ENCODE measurements at regions not wholly inside any gene's neighbourhood (a gene's known extent, or its start where the extent isn't known, plus 50 kb on each side); places are given as distances from the start of the nearest gene placed in this dataset.
"Not testable (repeated sequence)": the region's sequence is repeated elsewhere in the genome, so short reads cannot be mapped to it uniquely, and the experiment has no call there.

DNA sequence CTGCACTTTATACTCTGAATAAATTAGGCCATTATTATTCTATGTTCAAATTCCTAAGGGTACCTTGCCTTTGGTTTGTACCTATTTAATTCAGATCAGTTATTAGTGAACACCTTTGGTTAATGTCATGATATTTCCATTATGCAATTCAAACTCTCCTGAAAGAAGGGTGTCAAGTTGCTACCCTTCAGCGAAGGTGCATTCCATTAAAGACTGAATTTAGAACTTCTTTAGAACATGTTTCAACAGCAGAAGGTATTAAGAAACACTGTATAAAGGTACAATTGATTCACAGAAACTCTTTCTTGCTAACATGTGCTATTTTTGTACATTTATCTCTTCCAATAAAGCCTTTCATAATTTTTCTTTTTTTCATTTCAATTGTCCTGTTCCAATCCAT lies 1545.4 kb upstream of the PCDH10 start:
- FAIRE-seq, result no peak

DNA sequence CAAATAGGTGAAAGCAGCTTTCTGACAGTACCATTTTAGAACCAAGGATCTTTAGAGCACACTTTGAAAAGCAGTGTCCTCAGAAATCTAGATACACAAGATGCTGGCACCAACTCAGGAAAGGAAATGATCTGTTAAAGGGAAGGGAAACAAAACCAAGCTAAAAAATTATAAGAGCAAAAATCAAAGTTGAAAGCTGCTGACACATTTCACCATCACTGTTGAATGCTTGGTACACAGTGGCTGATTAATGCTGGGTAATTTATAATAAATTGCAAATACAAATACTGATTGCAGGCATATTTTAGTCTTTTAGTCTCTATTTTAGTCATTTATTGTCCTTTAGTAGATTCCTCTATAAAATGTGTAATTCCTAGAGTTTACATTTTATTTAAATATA lies 1540.1 kb upstream of the PCDH10 start:
- no peak for FAIRE-seq

DNA sequence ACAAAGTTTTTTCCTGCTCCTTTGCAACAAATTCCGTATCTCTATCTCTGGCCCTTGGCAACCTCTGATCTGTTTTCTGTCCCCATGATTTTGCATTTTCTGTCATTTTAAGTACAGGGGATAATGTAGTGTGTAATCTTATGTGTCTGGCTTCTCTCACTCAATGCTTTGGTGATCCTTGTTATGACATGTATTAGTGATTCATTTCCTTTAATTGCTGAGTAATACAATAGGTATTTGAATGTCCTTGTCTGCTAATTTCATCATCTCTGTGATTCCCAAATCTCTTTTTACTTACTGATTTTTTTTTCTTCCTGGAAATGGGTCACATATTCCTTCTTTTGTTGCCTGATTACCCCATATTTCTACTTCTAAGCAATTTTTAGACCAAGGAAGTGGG lies 1538.6 kb upstream of the PCDH10 start:
- FAIRE-seq, result not testable (repeated sequence)

DNA sequence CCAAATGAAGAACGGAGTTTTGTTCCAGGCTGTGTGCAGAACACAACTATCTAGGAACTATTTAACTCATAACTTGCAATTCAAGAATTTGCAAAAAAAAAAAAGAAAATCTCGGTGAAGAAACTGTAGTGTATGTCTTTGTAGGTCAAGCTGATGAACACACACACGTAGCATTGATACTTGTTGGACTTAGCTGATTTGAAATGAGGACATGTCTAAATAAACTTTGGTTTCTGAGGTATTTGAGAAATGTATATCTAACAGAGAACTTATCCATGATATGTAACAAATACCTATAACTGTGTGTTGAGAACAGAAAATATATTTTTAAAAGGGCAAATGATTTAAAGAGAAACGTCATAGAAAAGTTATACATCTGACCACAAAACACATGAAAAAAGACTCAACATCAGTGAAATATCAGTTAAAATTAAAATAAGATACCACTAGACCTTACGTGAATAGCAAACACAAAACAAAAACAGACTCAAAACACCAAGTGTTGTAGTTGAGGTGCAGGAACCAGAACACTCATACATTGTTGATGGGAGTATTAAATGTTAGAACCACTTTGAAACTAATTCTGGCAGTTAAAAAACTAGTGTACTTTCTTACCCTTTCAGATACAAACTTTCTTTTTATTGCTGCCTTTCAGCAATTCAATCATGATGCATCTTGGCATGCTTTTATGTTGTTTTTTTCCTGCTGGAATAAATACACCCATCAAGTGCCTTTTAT lies 1535.8 kb upstream of the PCDH10 start:
- FAIRE-seq, result no peak

DNA sequence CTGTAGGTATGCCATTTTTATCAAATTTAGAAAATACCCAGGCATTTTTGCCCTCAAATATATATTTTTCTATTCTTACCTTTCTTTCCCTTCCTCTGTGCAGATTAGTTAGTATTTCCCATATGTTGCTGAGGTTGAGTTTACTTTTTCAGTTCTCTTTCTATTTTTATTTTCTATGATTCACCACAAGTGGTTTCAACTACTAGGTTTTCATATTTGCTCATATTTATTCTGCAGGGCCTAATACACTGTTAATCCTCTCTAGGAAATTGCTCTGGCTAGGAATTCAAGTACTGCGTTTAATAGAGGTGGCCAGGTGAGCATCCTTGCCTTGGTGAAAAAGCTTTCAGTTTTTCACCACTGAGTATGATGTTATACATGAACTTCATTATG lies 1535.3 kb upstream of the PCDH10 start:
- FAIRE-seq, result no peak

DNA sequence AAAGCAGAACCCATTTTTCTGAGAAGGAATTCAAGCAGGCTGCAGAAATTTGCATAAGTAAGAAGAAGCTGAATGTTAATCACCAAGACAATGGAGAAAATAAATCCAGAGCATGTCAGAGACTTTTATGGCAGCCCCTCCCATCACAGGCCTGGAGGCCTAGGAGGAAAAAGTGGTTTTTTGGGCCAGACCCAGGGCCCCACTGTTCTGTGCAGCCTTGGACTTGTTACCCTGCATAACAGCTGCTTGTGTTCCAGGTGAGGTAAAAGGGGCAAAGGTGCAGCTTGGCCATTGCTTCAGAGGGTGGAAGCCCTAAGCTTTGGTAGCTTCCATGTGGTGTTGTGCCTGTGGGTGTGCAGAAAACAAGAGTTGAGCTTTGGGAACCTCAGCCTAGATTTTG lies 1516.2 kb upstream of the PCDH10 start:
- no peak for FAIRE-seq

DNA sequence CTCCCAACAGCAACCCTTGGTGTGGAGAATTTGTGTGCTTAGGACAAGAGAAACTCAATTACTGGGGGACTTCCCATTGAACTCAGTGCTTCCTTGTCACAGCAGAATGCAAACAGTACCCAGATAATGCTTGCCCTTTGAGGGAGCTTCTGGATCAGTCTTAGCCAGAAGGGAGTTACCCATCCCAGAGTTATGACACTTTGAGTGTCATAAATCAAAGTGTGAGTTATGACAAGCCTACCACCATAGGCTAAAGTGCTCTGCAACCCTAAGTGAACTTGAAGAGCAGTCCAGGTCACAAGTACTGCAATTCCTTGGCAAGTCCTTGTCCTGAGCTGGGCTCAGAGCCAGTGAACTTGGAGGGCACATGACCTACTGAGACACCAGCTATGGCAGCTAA lies 1513.9 kb upstream of the PCDH10 start:
- no peak for FAIRE-seq

DNA sequence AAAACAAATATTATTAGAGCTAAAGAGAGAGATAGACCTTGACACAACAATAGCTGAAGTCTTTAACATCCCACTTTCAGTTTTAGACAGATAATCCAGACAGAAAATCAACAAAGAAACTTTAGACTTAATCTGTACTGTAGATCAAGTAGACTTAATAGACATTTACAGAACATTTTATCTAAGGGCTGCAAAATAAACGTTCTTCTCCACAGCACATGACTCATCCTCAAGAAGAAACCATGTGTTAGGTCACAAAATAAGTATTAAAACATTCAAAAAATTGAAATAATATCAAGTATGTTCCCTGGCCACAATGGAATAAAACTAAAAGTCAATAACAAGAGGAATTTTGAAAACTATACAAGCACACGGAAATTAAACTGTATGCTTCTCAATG lies 1510.3 kb upstream of the PCDH10 start:
- FAIRE-seq, result no peak

DNA sequence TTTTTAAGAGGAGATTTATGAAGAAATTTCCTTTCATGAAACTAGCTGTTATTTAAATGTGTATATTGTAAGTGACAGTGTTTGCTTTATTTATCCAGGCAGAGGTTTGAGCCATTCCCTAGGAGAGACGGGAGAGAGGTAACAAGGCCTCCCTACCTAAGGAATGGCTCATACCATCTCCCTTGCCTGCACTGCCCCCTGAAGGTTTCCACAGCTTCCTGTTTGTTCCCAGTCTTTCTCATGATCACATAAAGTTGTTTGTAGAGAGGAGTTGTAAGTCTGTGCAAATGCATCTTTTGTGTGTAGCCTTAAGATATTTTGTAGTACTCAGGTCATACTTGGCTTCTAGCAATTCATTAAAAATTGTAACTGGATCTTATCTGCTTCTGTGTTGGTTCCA lies 1504.5 kb upstream of the PCDH10 start:
- no peak for FAIRE-seq

DNA sequence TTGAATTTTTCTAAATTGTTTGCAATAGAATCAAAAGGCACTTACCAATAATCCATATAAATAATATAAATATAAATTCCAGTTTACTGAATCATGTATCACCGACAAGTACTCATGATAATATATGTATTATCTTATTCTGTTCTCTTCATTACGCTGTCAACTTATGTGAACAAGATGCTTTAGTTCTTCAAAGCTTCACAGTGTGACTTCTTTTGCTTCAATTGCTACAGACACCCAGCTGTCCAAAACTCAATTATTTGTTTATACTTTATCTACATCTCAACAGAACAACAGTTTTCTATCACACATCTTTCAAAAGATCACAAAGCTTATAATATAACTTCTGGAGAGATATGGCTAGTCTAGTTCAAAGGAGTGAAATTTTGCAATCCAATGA lies 1499.9 kb upstream of the PCDH10 start:
- FAIRE-seq, result no peak

DNA sequence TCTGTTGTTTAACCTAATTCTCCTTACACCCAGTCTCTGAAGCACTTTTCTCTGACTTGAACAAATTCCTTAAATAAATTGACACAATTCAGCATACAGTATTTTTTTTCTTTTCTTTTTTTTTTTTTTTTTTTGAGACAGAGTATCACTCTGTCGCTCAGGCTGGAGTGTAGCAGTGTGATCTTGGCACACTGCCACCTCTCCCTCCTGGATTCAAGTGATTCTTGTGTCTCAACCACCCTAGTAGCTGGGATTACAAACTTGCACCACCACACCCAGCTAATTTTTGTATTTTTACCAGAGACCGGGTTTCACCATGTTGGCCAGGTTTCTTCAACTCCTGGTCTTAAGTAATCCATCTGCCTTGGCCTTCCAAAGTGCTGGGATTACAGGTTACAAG lies 1498.1 kb upstream of the PCDH10 start:
- no peak for FAIRE-seq

DNA sequence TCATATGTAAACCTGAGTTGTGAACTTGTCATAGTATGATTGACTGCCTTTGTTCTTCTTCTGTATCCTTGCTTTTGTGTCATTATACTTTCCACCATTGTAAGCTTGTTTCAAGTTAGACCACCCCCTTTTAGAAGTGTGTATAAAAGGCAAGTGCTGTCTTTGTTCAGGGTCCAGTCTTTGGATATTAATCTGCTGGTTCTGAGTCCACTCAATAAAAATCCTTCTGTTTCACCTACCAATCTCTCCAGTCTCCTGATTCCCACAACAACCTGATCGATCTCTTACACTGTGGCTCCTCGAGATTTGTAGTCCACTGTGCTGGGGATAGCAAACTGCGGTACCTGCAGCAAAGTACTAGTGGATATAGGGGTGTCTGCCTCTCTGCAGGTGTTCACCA lies 1465.8 kb upstream of the PCDH10 start:
- not testable (repeated sequence) for FAIRE-seq

DNA sequence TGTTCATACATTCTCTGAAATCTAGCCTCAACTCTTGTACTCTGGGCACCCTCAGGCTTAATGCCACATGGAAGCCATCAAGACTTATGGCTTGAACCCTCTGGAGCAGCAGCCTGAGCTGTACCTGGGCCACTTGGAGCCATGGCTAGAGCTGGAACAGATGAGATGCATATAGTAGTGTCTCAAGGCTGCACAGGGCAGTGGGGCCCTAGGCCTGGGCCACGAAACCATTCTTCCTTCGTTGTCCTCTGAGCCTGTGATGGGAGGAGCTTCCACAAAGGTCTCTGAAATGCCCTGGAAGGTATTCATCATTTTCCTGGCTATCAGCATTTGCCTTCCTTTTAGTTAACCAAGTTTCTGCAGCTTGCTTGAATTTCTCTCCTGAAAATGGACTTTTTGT lies 1427.2 kb upstream of the PCDH10 start:
- FAIRE-seq, result no peak

DNA sequence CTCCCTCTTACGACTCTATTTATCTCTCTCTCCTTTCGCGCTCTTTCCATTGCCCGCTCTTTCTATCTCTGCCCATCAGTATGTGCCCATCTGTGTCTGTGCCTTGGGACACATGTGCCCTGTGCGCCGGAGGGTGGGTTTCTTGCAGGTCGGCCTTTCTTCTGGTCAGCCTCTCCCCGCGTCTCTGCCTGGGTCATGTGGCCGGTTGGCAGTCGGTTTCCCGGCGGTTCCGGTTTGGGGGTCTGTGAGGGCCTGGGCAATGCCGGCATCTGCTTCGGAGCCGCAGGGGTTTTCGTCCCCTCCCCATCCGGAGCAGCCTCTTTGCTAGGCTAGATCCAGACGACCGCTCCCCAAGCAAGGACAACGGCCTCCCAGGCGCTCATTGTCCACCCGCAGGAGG lies 1426.0 kb upstream of the PCDH10 start:
- not testable (repeated sequence) for FAIRE-seq

DNA sequence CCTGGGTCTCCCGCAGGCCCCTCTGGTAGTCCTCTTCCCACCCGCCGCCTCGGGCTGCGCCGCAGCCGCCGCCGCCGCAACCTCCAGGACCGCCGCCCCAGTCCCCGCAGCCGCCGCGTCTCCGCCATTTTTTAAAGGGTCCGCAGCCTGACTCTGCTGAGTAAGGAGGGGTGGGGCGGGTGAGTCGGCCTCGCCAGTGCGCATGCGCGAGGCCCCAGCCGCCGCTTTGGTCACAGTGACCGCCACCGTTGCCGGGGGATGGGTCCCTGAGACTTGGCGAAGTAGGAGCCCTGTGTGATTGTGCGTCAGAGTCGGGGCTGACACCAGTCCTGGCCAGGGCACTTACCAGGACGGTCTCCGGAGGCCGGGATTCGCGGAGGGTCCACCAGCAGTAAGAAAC lies 1424.2 kb upstream of the PCDH10 start:
- FAIRE-seq, result not testable (repeated sequence)

DNA sequence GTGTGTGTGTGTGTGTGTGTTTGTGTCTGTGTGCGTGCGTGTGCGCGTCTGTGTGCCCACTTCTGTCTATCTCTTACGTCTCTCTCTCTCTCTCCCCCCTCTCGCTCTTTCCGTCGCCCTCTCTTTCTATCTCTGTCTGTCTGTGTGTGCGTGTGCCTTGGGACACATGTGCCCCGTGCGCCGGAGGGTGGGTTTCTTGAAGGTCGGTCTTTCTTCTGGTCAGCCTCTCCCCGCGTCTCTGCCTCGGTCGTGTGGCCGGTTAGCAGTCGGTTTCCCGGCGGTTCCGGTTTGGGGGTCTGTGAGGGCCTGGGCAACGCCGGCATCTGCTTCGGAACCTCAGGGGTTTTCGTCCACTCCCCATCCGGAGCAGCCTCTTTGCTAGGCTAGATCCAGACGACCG lies 1423.6 kb upstream of the PCDH10 start:
- not testable (repeated sequence) for FAIRE-seq

DNA sequence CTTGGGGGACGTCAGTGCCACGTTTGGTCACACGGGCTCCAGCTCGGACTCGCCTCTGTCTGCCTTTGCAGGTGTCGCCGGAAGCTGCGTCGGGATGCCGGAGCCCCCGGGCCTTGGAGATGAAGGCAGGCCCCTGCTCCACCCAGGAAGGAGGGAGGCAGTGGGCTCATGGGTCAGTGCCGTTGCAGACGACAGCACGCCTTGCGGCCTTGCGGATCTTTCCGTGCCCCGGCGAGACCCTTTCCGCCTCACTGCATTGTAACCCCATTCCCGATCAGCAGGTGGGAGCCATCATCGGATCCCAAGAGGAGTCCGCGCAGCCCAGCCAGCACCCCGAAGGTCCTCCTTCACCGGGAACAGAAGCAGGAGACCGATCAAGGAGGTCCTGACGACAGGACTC lies 1422.2 kb upstream of the PCDH10 start:
- not testable (repeated sequence) for FAIRE-seq

DNA sequence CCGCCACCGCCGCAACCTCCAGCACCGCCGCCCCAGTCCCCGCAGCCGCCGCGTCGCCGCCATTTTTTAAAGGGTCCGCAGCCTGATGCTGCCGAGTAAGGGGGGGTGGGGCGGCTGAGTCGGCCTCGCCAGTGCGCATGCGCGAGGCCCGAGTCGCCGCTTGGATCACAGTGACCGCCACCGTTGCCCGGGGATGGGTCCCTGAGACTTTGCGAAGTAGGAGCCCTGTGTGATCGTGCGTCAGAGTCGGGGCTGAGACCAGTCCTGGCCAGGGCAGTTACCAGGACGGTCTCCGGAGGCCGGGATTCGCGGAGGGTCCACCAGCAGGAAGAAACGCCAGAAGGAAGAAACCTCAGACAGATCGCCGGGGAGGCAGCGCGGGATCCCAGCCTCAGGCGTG lies 1421.7 kb upstream of the PCDH10 start:
- not testable (repeated sequence) for FAIRE-seq

DNA sequence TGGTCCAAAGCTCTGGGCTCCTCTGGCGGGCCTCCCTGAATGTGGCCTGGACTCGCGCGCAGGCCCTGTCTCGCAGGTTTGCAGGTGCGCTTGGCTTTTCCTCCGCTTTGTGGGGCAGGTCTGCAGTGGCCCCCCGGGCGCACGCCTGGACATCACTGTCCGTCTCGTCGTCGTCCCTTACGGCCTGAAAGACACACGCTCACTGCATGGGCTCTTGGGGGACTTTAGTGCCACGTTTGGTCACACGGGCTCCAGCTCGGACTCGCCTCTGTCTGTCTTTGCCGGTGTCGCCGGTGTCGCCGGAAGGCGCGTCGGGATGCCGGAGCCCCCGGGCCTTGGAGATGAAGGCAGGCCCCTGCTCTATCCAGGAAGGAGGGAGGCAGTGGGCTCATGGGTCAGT lies 1419.9 kb upstream of the PCDH10 start:
- FAIRE-seq, result not testable (repeated sequence)

DNA sequence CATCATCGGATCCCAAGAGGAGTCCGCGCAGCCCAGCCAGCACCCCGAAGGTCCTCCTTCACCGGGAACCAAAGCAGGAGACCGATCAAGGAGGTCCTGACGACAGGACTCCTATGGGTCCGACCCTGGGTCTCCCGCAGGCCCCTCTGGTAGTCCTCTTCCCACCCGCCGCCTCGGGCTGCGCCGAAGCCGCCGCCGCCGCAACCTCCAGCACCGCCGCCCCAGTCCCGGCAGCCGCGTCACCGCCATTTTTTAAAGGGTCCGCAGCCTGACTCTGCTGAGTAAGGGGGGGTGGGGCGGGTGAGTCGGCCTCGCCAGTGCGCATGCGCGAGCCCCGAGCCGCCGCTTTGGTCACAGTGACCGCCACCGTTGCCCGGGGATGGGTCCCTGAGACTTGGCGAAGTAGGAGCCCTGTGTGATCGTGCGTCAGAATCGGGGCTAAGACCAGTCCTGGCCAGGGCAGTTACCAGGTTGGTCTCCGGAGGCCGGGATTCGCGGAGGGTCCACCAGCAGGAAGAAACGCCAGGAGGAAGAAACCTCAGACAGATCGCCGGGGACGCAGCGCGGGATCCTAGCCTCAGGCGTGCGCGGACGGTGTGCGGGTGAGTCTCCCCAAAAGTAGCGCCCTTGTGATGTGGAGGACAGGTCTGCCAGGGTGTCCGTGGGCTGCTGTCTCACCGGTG lies 1419.2 kb upstream of the PCDH10 start:
- not testable (repeated sequence) for FAIRE-seq

DNA sequence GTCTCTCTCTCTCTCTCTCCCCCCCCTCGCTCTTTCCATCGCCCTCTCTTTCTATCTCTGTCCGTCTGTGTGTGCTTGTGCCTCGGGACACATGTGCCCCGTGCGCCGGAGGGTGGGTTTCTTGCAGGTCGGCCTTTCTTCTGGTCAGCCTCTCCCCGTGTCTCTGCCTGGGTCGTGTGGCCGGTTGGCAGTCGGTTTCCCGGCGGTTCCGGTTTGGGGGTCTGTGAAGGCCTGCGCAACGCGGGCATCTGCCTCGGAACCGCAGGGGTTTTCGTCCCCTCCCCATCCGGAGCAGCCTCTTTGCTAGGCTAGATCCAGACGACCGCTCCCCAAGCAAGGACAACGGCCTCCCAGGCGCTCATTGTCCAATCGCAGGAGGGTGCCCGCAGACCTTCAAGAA lies 1418.5 kb upstream of the PCDH10 start:
- not testable (repeated sequence) for FAIRE-seq

DNA sequence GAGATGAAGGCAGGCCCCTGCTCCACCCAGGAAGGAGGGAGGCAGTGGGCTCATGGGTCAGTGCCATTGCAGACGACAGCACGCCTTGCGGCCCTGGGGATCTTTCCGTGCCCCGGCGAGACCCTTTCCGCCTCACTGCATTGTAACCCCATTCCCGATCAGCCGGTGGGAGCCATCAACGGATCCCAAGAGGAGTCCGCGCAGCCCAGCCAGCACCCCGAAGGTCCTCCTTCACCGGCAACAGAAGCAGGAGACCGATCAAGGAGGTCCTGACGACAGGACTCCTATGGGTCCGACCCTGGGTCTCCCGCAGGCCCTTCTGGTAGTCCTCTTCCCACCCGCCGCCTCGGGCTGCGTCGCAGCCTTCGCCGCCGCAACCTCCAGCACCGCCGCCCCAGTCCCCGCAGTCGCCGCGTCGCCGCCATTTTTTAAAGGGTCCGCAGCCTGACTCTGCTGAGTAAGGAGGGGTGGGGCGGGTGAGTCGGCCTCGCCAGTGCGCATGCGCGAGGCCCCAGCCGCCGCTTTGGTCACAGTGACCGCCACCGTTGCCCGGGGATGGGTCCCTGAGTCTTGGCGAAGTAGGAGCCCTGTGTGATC lies 1417.0 kb upstream of the PCDH10 start:
- not testable (repeated sequence) for FAIRE-seq

DNA sequence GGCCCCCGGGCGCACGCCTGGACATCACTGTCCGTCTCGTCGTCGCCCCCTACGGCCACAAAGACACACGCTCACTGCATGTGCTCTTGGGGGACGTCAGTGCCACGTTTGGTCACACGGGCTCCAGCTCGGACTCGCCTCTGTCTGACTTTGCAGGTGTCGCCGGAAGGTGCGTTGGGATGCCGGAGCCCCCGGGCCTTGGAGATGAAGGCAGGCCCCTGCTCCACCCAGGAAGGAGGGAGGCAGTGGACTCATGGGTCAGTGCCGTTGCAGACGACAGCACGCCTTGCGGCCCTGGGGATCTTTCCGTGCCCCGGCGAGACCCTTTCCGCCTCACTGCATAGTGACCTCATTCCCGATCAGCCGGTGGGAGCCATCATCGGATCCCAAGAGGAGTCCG lies 1414.8 kb upstream of the PCDH10 start:
- FAIRE-seq, result not testable (repeated sequence)

DNA sequence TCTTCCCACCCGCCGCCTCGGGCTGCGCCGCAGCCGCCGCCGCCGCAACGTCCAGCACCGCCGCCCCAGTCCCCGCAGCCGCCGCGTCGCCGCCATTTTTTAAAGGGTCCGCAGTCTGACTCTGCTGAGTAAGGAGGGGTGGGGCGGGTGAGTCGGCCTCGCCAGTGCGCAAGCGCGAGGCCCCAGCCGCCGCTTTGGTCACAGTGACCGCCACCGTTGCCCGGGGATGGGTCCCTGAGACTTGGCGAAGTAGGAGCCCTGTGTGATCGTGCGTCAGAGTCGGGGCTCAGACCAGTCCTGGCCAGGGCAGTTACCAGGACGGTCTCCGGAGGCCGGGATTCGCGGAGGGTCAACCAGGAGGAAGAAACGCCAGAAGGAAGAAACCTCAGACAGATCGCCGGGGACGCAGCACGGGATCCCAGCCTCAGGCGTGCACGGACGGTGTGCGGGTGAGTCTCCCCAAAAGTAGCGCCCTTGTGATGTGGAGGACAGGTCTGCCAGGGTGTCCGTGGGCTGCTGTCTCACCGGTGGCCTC lies 1414.2 kb upstream of the PCDH10 start:
- FAIRE-seq, result not testable (repeated sequence)

All from G401.6 (cell line).